Vagina (tissue), 2 donors: ENCODE measurements at regions not wholly inside any gene's neighbourhood (a gene's known extent, or its start where the extent isn't known, plus 50 kb on each side); places are given as distances from the start of the nearest gene placed in this dataset.

Source experiments
- POLR2AphosphoS5 ChIP-seq, 2 donors: sonication (generic); formaldehyde crosslinking; IDR thresholded peaks; one replicate each; pipeline ENCODE4 v1.9.0; 2017; ENCODE audit warnings: antibody characterized with exemption in 2 of 2, mild to moderate bottlenecking in 2 of 2, low read depth in 1 of 2; ENCODE audit not compliant: insufficient read depth in 1 of 2
- TF ChIP-seq, protein P1 (sequence below), 3 experiments: fragments of 450-650 bp in 2 of 3; fragments of 200-600 bp in 1 of 3; sonication (generic) in 1 of 3; IDR thresholded peaks; one replicate each; pipeline ENCODE4 v1.5.1; 2017 to 2019; ENCODE audit warnings: antibody characterized with exemption in 3 of 3, mild to moderate bottlenecking in 2 of 3, moderate library complexity in 2 of 3

DNA sequence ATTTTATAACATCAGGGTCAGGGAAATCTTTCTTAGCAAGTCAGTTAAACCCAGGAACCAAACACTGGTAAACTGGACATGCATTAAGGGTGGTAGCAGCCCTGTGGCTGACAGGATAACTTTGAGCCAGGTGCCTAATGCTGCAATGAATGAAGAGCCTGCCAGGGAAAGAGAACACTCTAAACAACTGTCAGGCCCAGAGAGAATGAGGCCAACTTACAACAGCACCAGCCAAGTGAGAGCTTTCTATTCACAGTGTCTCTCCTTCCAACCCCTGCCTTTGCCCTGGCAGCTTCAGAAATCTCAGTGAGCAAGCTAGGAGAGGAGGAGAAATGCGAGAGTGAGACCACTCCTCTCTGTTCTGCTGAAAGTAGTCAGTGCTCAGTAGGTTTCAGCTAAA, 50.4 kb upstream of the ATP2C1 start:
- TF ChIP-seq, protein P1, sequence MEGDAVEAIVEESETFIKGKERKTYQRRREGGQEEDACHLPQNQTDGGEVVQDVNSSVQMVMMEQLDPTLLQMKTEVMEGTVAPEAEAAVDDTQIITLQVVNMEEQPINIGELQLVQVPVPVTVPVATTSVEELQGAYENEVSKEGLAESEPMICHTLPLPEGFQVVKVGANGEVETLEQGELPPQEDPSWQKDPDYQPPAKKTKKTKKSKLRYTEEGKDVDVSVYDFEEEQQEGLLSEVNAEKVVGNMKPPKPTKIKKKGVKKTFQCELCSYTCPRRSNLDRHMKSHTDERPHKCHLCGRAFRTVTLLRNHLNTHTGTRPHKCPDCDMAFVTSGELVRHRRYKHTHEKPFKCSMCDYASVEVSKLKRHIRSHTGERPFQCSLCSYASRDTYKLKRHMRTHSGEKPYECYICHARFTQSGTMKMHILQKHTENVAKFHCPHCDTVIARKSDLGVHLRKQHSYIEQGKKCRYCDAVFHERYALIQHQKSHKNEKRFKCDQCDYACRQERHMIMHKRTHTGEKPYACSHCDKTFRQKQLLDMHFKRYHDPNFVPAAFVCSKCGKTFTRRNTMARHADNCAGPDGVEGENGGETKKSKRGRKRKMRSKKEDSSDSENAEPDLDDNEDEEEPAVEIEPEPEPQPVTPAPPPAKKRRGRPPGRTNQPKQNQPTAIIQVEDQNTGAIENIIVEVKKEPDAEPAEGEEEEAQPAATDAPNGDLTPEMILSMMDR (IDR thresholded peaks at IDR 0.05), result no peak
- no peak for TF ChIP-seq POLR2AphosphoS5 (IDR thresholded peaks at IDR 0.05; ENCODE audit: insufficient read depth in 1 of 2, low read depth in 1 of 2)
